Fibroblast of peridontal ligament (primary cell): ENCODE measurements at regions not wholly inside any gene's neighbourhood (a gene's known extent, or its start where the extent isn't known, plus 50 kb on each side); places are given as distances from the start of the nearest gene placed in this dataset.
"Not testable (repeated sequence)": the region's sequence is repeated elsewhere in the genome, so short reads cannot be mapped to it uniquely, and the experiment has no call there.

Experiments
- DNase-seq: peaks from one replicate; pipeline ENCODE4 v3.0.0-alpha.2; 2010; ENCODE audit errors: extremely low read depth

DNA sequence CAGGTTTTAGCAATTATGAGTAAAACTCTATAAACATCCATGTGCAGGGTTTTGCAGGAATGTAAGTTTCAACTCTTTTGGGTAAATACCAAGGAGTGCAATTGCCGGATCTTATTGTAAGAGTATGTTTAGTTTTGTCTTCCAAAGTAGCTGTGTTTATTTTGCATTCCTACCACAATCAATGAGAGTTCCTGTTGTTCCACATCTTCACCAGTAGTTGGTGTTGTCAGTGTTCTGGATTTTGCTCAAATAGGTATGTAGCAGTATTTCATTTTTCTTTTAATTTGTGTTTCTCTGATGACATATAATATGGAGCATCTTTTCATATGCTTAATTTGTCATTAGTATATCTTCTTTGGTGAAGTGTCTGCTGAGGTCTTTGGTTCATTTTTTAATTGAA is 185.1 kb upstream of the GALNT15 start:
- DNase-seq, result peak; percentile 94

DNA sequence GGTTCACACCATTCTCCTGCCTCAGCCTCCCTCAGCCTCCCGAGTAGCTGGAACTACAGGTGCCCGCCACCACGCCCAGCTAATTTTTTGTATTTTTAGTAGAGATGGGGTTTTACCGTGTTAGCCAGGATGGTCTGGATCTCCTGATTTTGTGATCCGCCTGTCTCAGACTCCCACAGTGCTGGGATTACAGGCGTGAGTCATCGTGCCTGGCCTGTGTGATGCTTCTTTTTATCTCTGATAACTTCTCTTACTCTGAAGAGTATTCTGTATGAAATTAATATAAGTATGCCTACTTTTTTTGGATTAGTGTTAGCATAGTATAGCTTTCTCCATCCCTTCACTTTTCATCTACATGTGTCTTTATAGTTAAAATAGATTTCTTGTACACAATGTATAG is 180.8 kb upstream of the GALNT15 start:
- not testable (repeated sequence) for DNase-seq

DNA sequence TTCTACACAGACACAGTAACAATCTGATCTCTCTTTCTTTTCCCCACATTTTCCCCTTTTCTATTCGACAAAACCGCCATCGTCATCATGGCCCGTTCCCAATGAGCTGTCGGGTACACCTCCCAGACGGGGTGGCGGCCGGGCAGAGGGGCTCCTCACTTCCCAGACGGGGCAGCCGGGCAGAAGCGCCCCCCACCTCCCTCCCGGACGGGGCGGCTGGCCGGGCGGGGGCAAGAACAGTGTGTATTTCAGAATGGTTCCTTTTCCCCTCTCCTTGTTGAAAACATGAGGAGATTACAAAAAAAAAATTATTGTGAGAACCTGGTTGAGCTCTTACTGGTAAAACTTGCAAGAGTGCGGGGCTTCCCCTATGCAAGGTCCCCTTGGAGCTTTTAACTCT is 178.0 kb upstream of the GALNT15 start:
- DNase-seq, result not testable (repeated sequence)

DNA sequence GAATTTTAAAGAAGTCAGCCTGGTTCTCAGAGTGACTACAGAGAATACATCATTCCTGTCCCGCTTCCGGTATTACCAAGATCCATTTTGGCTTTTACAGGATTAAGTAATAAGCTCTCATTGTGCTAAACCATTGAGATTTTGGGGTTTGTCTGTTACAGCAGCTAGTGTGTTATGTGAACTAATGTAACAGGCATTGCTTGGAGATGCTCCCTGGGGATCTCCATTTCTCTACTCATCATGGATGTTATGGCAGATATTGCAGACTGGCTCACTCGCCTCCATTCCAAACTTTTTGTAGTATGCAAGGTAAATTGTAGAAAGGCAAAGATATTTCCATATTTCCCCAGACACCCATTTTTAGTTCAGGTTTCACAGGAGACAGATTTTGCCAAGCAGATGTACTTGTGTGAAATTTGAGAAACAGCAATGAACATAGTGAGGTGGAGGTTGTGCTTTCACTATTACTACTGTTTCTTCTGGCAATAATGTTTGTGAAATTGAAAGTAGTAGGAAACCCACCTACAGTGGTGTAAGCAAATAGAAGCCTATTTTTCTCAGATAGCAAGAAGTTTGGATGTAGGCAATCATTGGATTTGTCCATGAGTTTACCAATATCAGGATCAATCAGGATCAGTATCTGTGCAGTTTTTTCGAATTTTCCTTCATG is 177.1 kb upstream of the GALNT15 start:
- peak; percentile 35 for DNase-seq

DNA sequence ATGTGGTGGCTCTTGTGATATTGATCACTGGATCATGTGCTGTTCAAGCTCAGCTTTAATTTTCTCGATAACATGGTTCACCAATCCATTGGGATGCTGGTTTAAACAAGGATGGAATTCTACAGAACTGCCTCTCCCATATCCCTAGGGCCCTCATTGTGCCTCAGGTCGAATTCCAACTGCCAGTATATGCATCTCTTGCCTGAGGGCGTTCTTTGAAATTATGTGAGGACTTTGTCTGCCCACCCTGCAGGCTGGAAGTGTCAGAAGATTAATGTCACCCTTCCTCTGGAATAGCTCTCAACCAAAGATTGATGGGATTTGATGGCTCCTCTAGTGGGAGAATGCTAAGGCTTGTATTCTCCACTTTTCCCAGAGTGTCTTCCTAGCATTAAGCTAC is 175.6 kb upstream of the GALNT15 start:
- DNase-seq, result no peak

DNA sequence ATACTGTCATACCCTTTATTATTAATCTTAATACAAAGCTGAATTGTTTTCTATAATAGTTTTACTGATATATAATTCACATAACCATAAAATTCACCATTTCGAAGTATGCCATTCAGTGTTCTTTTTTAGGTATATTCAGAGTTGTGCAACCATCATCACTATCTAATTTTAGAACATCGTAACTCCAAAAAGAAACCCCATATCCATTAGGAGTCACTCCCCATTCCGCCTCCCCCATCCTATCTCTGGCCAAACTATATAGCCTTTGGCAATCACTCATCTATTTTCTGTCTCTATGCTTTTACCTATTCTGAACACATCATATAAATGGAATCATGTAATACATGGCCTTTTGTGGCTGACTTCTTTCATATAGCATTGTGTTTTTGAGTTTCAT is 169.7 kb upstream of the GALNT15 start:
- DNase-seq, result no peak

DNA sequence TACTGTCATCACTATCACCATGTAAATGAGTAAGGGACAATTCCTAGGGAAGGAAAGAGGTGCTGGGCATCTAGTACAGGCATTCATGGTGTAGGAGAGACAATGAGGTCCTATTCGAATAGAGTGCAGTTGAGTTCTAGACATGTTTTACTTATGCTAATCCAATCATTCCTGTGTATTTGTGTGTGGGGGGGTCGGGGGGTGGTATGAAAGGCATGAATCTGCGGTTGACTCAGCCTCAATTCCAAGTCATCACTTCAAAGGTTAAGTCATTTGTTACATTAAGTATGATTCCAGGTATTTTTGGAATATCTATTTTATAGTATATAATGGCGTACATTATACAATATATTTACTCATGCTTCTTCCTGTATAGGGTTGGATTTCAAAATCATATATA is 163.1 kb upstream of the GALNT15 start:
- no peak for DNase-seq

DNA sequence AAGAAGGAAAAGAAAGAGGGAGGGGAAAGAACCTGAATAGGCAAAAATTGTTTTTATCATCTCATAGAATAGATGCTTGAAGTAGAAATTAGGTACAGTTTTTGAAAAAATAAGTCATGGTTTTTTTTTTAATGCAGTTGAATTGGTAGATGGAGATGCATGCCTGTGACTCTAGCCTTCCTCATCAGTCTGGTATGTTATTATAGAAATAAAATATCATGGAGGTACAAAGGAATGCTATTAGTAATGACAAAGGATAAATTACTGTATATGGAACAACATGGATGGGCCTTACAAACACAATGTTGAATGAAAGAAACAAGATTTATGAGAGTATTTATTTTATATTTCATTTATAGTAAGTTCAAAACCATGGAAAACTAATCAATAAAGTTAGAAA is 162.4 kb upstream of the GALNT15 start:
- peak; percentile 62 for DNase-seq

DNA sequence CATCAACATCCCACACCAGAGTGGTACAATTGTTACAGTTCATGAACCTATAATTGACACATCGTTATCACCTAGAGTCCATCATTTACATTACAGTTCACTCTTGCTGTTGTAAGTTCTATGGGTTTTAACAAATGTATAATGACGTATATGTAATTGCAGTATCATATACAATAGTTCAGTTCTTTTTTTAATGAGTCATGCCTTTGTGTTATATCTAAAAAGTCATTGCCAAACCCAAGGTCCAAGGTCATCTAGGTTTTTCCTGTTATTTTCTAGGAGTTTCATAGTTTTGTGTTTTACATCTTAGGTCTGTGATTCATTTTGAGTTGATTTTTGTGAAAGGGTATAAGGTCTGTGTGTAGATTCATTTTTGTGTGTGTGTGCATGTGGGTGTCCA is 160.9 kb upstream of the GALNT15 start:
- DNase-seq, result peak; percentile 45

DNA sequence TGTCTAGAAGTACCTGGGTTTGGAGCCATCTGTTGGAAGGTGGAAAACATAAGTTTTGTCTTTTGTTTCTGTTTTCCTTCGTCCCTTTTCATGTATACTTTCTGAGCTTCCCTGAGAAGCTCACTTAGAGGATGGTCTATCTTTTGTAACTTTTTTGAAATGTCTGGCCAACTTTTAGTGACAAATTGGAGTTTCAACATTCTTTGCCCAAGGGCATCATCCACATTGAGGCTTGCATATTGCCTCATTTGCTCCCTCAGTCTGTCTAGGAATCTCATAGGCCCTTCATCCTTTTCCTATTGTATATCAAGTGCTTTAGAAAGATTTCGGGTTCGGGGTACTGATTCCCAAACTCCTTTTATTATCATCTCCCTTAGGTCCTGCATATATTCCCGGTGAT is 152.7 kb upstream of the GALNT15 start:
- not testable (repeated sequence) for DNase-seq

DNA sequence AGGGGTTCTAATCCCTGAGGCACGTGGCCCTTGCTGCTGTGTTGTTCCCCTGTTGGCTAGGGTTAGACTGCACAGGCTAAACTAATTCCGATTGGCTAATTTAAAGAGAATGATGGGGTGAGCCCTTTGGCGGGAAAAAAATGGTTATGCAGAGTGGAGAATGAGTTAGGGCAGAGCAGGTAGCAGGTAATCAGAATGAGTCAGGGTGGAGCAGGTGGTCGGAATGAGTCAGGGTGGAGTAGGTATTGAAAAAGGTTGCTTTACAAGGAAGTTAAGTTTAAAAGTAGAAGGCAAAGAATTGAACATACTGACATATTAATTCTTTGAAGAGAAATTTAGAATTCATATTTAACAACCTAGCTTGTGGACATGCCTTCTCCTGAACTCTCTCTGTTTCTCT is 150.6 kb upstream of the GALNT15 start:
- DNase-seq, result not testable (repeated sequence)

DNA sequence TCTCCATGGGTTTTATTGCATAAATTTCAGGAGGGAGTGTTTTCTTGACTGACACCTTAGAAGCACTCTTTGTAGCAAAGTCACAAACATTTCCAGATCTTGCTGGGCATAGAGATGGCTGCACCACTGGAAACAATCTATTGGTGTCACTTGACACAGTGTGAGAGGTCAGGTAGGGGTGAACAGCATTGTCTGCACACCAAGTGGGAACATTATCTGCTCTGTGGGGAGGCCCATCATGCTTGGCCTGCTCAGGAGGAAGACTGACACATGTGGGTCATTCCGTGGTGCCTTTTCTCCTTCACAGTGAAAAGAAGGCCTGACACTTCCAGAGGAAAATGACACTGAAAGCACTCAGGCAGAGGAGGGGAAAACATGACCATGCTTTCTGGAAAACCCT is 149.9 kb upstream of the GALNT15 start:
- DNase-seq, result no peak

DNA sequence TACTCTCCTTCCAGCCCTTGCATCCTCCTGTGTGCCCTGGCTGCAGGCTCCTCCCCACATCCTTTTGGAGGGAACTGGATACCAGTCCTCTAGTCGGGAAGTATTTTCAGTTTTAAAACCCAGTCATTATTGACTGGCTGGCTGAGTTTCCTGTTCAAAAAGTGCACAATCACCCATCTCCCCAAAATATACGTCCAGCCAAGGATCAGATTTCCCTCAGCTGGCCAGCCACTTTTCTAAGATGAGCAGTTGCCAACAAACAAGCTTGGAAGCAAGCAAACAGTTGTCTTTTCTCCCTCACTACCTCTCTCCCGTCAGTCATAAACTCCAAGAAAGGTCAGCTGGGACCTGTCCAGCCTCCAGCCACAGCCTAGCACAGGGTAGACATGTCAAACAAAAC is 147.7 kb upstream of the GALNT15 start:
- DNase-seq, result peak; percentile 69

DNA sequence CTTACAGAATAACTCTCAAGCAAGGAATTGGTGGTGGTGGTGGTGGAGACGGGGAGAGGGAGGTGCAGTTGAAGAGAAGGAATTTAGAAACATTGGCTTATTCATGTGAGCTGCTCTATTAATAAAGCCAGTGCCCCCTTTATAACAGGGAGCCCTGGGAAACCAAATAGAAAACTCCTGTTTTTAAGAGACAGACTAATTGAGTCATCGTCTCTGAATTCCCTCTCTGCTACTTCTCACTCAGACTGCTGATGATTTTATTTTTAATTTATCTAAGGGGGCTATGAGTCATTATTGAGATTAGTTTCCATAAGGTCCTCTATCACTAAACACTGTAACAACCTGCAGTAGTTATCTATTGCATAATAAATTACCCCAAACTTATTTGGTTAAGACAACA is 145.9 kb upstream of the GALNT15 start:
- DNase-seq, result no peak

DNA sequence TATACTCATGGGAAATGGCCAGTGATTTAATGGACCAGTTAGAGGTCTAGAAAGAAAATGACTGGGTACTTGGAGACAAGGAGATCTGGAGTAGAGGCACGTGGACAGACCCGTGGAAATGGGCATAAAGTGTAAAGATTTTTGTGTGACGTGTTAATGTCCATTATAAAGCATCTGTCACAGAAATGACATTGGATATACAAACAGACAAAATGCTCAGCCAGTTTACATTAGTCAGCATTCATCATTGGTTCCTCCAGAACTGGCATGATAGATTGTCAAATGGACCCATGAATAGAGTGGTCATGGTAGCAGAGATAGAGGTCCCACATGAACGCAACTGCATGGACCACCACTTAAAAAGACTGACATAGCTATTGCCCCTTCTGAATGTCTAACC is 144.1 kb upstream of the GALNT15 start:
- no peak for DNase-seq

DNA sequence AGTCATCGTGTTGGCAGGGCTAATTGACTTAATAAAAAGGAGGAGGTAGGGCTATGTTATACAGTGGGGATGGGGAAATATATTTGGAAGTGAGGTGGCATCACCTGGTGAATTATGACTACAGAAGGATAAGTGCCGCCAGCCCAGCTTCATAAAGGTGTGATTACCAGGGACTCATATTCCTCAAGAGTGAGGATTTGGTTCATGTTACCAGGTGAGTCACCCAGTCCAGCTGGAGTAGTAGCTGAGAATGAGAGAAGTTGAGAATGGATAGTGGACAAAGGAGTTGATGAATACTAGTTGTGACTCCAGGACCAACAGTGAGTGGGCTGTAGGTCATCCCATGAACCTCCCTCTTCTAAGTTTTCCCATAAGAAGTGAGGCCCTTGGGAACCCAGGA is 143.0 kb upstream of the GALNT15 start:
- DNase-seq, result no peak

DNA sequence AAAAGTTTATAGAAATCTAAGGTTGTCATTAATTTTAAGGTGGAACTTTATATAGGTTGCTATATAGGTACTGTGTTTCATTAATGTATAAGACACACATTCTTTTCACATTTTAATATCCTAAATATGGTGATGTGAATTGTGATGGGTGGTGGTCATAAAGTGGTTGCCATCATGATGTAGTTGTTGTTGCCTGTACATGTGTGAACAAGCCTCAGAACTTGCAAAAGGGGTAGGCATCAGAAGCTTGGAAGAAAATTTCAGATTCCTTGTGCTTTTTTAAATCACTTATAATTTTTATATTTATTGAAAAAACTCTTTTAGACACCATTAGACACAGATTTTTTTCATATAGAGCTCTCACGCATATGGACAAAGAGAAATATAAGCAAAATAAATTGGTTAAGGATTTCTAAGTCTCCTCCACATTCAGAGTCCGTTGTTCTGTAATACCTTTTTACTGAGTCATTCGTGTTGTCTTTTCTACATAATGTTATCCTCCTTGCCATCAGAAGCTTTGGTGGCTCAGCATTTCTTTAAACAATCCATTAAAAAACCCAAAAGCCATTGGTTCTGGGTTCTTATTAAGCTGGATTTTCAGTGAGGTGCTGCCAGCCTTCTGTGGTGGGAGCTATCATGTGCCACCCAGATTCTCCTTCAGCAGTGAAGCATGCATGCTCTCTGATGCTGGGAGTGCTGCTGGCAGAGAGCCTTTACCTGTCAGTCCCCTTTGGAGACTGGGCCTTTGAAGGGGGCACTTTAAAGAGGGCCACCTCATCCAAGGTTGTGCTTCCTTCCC is 140.4 kb upstream of the GALNT15 start:
- peak; percentile 72 for DNase-seq

DNA sequence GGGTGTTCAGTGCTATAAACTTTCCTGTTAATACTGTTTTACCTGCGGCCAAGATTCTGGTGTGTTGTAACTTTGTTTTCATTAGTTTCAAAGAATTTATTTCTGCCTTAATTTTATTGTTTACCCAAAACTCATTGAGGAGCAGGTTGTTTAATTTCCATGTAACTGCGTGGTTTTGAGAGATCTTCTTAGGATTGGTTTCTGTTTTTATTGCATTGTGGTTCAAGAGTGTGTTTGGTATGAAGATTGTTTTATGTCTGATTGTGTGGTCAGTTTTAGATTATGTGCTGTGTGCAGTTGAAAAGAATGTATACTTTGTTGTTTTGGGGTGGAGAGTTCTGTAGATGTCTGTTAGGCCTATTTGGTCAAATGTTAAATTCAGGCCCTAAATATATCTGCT is 133.5 kb upstream of the GALNT15 start:
- no peak for DNase-seq

DNA sequence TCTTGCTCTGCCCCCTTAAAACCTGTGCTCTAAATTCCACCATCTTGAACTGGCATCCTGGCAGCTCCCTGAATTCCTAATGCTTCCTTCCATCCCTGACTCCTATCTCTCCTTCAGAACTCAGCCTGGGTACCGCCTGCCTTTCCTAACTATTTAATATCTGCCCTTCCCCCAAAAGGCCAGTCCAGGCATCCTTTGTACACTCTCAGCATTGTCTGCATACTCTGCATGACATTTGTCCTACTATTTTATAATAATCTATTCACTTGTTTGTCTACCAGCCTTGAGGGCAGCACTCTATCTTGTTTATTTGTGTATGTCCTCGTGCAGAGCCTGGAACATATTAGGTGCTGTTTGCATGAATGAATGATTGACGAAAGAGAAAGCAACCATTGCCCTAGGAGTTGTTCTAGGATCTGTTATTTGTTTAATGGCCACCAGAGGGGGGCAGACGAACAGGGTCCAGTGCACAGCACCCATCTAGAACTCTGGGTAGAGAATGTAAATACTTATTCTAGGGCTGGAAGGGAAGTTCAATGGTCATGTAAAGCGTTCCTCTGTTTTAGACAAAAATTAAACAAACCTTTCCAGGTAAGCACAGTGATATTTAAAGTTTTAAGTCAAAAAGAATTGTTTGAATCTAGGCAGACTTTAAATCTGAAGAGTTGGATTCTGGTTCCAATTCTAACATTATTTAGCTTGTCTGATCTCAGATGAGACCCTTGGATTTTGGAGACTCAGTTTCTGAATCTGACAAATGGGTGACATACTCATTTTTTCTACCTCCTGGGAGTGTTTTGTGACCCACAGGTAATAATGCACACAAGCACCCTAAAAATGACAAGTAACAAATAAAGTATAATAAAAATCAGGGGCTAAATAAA is 125.8 kb upstream of the GALNT15 start:
- DNase-seq, result peak; percentile 87

DNA sequence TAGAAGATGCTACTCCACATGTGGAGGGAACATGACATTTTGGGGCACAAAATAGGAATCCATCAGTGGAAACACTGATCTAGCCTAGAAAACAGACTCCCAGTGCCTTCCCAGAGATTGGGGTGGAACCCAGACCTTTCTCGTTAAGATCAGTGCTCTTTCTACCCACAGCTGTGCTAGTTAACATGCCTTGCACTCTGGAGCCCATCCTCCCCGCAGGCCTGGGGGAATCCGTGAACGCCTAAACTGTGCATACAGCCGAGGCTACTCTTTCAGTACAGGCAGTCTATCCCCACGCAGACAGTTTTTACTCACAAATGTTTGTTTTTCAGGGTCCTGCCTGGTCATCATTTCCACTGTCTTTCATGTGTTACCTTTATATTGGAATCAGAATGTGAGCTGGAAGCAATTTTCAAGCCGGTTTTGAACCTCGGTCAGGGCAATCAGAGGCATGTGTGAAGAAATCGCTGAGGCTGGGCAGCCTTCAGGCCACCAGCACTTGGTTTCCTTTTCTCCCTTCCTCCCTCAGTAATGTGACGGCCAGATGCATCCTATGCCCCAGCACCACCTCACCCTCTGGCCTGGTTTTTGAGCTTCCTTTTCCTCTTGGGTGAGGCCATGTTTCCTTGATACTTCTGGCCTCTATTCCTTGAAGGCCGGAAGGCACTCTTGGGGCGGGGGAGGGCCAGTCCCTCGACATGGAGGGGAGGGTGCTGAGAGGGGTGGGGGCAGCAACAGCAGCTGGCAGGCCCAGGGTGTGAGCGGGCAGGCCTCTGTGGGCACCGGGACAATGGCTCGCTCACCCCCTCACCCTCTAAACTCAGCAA is 123.6 kb upstream of the GALNT15 start:
- no peak for DNase-seq

DNA sequence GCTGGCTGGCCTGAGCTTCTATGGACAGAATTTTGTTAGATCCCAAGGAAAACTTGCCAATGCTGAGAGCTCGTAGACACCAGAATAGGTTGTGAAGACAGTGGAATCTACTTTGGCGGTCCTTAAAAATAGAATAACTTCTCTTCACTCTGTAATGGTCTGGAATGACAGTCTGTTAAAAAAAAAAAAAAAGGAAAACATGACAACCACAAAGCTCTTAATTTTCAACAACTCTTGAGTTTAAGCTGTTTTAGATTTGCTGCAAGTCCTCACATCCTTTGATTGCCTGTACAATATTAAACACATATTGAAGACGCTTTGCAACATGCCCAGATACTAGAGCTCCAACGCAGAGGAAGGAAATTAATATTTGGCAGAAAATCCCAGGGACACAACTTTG is 122.8 kb upstream of the GALNT15 start:
- DNase-seq, result no peak

DNA sequence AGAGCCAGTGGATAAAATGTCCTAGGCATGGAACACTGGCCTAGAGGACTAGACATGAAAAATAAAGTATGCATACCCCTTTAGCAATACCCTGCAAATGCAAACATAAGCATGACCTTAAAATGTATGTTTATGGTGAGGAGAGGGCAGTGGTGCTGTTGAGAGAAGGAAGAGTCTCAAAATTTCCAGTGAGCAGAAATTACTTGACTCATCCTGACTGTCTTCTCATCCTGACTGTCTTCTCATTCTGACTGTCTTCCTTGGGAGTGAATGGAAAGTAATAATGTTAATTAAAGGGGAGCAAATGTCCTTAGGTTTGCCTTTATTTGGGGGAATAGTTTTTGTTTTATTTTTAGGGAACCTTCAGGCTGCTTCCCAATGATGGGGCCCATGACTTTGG is 121.5 kb upstream of the GALNT15 start:
- DNase-seq, result no peak
